ENCODE measurements at regions not wholly inside any gene's neighbourhood (a gene's known extent, or its start where the extent isn't known, plus 50 kb on each side); places are given as distances from the start of the nearest gene placed in this dataset.

- no peak for TF ChIP-seq CTCF (IDR thresholded peaks at IDR 0.05)
- no peak for TF ChIP-seq EP300 (IDR thresholded peaks at IDR 0.05)
- no peak for TF ChIP-seq POLR2A (IDR thresholded peaks at IDR 0.05)
- no peak for DNase-seq (ENCODE audit: low spot score in 2 of 2)
Measured at GRCh38 chr14:41409806-41410205, 196.9 kb upstream of the LRFN5 start.

GRCh38 chr14:41404126-41404525 lies 202.6 kb upstream of the LRFN5 start:
- H3K27me3 ChIP-seq: no peaks in the 10 kb centered on the region

More at GRCh38 chr14:41409806-41410205, 196.9 kb upstream of the LRFN5 start:
- Histone ChIP-seq H3K4me3 (no peak overlapping the region), H3K36me3 (no peaks in the 10 kb centered on the region), H3K27me3 (no peaks in the 10 kb centered on the region), H3K4me1 (no peaks in the 10 kb centered on the region), H3K27ac (no peak overlapping the region), H3K9me3 (no peaks in the 10 kb centered on the region)

GRCh38 chr14:41403360-41403759 lies 203.3 kb upstream of the LRFN5 start:
- Histone ChIP-seq H3K27ac (no peak overlapping the region), H3K36me3 (no peaks in the 10 kb centered on the region), H3K4me3 (no peak overlapping the region), H3K4me1 (no peaks in the 10 kb centered on the region), H3K27me3 (no peaks in the 10 kb centered on the region), H3K9me3 (no peaks in the 10 kb centered on the region)
- no peak for DNase-seq (ENCODE audit: low spot score in 2 of 2)
- TF ChIP-seq EP300 (IDR thresholded peaks at IDR 0.05): no peak

More at GRCh38 chr14:41404126-41404525, 202.6 kb upstream of the LRFN5 start:
- TF ChIP-seq CTCF (IDR thresholded peaks at IDR 0.05) (no peak), POLR2A (IDR thresholded peaks at IDR 0.05) (no peak), EP300 (IDR thresholded peaks at IDR 0.05) (no peak)
- DNase-seq (ENCODE audit: low spot score in 2 of 2): no peak
- Histone ChIP-seq H3K9me3 (no peaks in the 10 kb centered on the region), H3K4me3 (no peak overlapping the region), H3K27ac (no peak overlapping the region), H3K36me3 (no peaks in the 10 kb centered on the region), H3K4me1 (no peaks in the 10 kb centered on the region)

GRCh38 chr14:41397926-41398325 lies 208.8 kb upstream of the LRFN5 start:
- Histone ChIP-seq H3K9me3 (no peaks in the 10 kb centered on the region), H3K4me1 (no peaks in the 10 kb centered on the region), H3K27ac (no peak overlapping the region), H3K4me3 (no peak overlapping the region), H3K36me3 (no peaks in the 10 kb centered on the region), H3K27me3 (no peaks in the 10 kb centered on the region)
- DNase-seq (ENCODE audit: low spot score in 2 of 2): no peak
- no peak for TF ChIP-seq EP300 (IDR thresholded peaks at IDR 0.05)
- no peak for TF ChIP-seq POLR2A (IDR thresholded peaks at IDR 0.05)

- WGBS, 2 donors: 86 to 90% methylated on average over 6 of the region's 6 CpGs
- no peak overlapping the region for H3K27ac ChIP-seq
- no peaks in the 10 kb centered on the region for H3K9me3 ChIP-seq
- no peaks in the 10 kb centered on the region for H3K4me1 ChIP-seq
- DNase-seq (ENCODE audit: low spot score in 2 of 2): no peak
- TF ChIP-seq POLR2A (IDR thresholded peaks at IDR 0.05): no peak
- no peaks in the 10 kb centered on the region for H3K27me3 ChIP-seq
- H3K4me3 ChIP-seq: no peak overlapping the region
- no peaks in the 10 kb centered on the region for H3K36me3 ChIP-seq
Measured at GRCh38 chr14:41393512-41393911, 213.2 kb upstream of the LRFN5 start.

- TF ChIP-seq POLR2A (IDR thresholded peaks at IDR 0.05) (no peak), EP300 (IDR thresholded peaks at IDR 0.05) (no peak), CTCF (IDR thresholded peaks at IDR 0.05) (no peak)
- WGBS, 2 donors: 71 to 77% methylated on average over 6 of the region's 6 CpGs
- H3K27me3 ChIP-seq: no peaks in the 10 kb centered on the region
- H3K36me3 ChIP-seq: no peaks in the 10 kb centered on the region
- no peak overlapping the region for H3K27ac ChIP-seq
- H3K4me1 ChIP-seq: no peaks in the 10 kb centered on the region
- no peak overlapping the region for H3K4me3 ChIP-seq
- no peaks in the 10 kb centered on the region for H3K9me3 ChIP-seq
- no peak for DNase-seq (ENCODE audit: low spot score in 2 of 2)
Measured at GRCh38 chr14:41392226-41392625, 214.4 kb upstream of the LRFN5 start.

GRCh38 chr14:41389355-41389754 lies 217.3 kb upstream of the LRFN5 start:
- WGBS, 2 donors: 77 to 86% methylated on average over 1 of the region's 1 CpG

More at GRCh38 chr14:41389355-41389754, 217.3 kb upstream of the LRFN5 start:
- Histone ChIP-seq H3K36me3 (no peaks in the 10 kb centered on the region), H3K9me3 (no peaks in the 10 kb centered on the region), H3K27me3 (no peaks in the 10 kb centered on the region), H3K4me1 (no peaks in the 10 kb centered on the region), H3K27ac (no peak overlapping the region), H3K4me3 (no peak overlapping the region)
- TF ChIP-seq CTCF (IDR thresholded peaks at IDR 0.05): no peak
- TF ChIP-seq EP300 (IDR thresholded peaks at IDR 0.05): no peak
- TF ChIP-seq POLR2A (IDR thresholded peaks at IDR 0.05): no peak
- DNase-seq (ENCODE audit: low spot score in 2 of 2): no peak
